Stimulated activated CD4-positive, alpha-beta T cell treated with anti-CD3 and anti-CD28 coated beads, TNF-alpha, amount 100 ng/mL, for 4 hours (primary cell): ENCODE measurements at regions not wholly inside any gene's neighbourhood (a gene's known extent, or its start where the extent isn't known, plus 50 kb on each side); places are given as distances from the start of the nearest gene placed in this dataset.

Source experiments
- DNase-seq, 3 experiments: peaks; one replicate each; pipeline ENCODE4 v3.0.0-alpha.2; 2020; ENCODE audit warnings: low read depth in 3 of 3

GRCh38 chr13:89965252-89965651, 1382.2 kb upstream of the MIR17HG start:
- no peak for DNase-seq

DNA sequence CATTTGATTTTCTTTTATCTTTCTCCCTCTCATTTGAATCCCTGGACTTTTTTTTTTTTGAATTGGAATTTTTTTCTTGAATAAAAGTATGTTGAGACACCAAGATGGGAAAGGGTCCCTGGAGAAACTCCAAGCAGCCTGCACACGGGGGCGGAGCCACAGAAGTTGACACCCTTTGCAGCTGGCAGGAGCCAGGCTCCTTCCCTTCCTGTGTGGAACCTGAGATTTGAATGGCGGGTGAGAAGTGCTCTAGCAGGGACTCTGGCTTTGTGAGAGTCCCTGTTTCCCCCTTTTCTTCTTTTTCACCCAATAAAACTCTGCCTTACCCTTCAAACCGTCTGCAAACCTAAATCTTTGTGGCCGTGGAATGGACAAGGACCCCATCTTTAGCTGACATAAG, 1381.0 kb upstream of the MIR17HG start:
- DNase-seq: no peak

DNA sequence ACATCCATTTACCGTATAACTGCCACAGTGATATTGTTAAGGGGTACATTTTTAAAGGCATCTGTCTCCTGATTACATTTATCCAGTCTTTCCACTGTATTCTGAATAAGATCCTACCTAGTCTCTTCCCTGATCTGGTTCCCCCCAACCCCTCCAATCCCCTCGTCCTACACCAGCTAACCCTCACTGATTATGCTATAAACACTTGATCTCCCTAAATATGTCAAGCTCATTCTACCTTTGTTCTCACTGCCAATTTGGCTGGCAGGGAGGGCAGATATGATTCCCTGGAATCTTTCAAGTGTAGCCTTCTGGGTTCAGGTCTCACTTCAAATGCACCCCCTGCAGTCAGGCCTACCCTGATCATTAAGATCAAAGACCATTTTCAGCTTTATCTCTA, 1379.8 kb upstream of the MIR17HG start:
- DNase-seq: no peak

DNA sequence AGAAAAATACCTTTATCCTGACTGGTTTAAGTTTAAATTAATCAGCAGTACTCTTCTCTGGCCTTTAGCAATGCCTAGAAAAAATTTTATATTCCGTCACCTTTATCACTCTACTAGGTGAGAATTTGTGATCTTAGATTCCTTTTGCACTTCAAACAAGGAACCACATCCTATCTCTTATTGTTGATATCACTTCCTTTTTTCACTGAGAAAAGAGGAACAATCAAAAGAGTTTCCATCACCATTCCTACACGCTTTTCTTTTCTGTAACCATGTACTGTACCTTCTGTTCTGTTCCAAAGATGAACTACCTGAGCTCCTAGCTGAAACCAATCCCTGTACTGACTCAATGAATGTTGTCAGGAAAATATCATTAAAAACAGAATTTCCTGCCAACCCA, 1379.0 kb upstream of the MIR17HG start:
- no peak for DNase-seq

DNA sequence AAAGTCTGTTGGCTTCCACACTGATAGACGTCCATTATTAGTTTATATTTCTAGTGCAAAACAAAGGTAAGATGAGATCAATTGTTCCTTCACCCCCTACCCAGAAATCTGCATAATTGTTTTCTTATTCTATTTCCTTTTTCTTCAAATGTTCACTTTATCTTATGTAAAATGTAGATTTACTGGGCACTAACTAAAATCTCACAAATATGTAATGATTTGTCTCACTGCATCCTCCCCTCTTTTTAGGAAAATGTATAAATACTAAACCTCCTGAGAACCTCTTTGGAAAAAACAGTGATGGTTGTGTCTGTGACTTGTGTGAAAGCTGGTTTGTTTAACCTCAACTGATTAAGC, 1377.2 kb upstream of the MIR17HG start:
- DNase-seq: no peak

DNA sequence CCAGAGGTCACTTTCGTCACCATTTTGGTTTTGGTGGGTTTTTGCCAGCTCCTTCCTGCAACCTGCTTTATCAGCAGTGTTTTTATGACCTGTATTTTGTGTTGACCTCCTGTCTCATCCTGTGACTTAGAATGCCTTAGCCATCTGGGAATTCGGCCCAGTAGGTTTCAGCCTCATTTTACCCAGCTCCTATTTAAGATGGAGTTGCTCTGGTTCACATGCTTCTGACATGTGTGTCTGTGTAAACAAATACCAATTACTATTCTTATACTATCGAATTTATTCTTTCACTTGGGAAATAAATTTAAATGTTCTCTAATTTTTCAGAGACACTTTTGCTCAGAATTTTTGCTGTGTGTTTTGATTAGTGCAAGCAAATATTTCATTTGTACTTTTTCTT, 1370.3 kb upstream of the MIR17HG start:
- no peak for DNase-seq

DNA sequence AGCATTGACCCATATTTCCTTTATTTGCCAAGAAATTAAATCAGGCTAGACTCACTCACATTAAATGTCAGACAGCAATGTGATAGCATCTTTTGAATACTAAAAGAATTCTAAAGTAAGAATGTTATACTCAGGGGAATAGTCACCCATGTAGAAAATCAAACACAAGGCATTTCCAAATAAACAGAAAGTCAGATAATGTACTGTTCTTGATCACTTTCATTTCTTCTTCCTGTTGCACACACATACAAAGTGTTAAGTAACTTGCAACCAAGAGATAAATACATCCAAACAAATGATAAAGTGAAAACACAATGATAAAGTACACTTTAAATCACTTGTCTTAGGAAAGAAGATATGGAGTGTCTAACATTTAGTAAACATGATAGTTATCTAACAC, 1366.6 kb upstream of the MIR17HG start:
- no peak for DNase-seq

GRCh38 chr13:89982407-89983095, 1364.9 kb upstream of the MIR17HG start:
- no peak for DNase-seq

DNA sequence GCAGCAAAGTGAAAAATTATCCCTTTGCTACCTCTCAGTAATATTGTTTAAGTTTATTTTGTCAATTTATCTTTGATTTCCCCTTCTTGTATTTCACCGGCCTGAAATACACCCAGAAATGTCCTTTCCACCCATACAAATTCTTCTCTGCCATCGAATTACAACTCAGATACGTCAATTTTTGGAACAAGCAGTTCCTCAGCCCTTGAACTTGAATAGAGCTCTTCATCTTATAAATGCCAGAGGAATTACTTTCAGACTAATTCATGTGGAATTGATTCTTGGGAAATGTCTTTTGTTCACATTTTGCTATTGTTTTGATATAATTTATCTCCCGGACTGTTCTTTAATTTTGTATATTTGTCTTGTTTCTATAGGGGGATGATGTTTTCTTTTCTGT, 1359.3 kb upstream of the MIR17HG start:
- no peak for DNase-seq

GRCh38 chr13:90003566-90003965, 1343.9 kb upstream of the MIR17HG start:
- no peak for DNase-seq

DNA sequence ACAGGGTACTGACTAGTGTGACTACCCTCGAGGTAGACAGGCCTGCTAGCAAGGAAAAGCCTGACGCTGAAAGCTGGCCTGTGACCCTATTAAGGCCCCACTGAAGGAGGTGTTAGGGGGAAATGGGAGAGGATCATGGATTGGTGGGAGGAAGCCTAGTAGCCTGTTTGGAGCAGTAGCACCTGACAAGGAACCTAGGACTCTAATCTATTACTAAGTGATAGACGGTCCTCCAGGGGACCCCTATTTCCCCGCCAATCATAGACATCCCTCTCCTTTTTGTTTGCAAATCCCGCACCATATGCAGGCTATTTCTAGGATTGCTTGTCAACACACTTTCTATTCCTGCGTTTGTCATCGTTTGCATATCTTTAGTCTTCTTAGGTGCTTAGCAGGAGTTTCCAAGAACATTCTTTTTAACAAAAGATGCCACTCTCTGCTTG, 1338.8 kb upstream of the MIR17HG start:
- DNase-seq: no peak

GRCh38 chr13:90014038-90014437, 1333.4 kb upstream of the MIR17HG start:
- DNase-seq: no peak

- DNase-seq: no peak
Observed at GRCh38 chr13:90015565-90016507, 1331.7 kb upstream of the MIR17HG start.

DNA sequence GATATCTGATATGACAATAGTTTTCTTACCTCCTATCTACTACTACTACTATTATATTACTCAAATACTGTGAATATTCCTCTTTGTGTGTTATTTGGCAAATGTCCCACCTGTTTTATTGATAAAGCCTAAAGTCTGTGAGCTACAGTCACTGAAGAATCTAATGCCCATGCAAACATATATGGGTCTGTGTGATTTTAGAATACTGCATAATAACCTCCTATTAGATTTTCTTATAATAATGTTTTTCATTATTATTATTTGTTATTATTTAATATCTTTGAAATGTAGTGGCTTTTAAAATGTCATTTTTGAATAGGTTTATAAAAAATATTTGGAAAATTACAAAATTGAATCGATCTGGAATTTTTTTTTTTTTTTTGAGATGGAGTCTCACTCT, 1330.8 kb upstream of the MIR17HG start:
- DNase-seq: no peak

GRCh38 chr13:90020536-90021070, 1326.9 kb upstream of the MIR17HG start:
- no peak for DNase-seq

GRCh38 chr13:90027409-90027808, 1320.1 kb upstream of the MIR17HG start:
- no peak for DNase-seq

- DNase-seq: no peak
Observed at GRCh38 chr13:90032313-90032712, 1315.2 kb upstream of the MIR17HG start.

- no peak for DNase-seq
Observed at GRCh38 chr13:90032841-90033493, 1314.5 kb upstream of the MIR17HG start.

DNA sequence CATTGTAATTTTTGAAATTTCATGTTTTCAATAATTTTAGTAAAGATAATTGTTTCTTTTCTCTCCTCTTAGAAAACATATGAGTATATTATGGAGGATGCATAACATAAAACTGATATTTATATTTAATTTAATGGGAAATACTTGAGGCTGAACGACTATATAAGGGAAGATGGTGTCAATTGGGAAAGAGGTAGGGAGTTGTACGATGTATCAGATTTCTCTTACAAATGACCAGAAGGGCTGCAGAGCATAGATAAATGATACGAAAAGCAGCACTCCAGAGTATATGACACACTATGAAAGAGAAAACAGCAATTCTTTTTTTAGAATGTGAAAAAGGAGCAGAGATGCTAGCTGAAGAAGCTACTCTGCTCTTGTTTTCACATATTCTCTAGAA, 1308.0 kb upstream of the MIR17HG start:
- DNase-seq: no peak

DNA sequence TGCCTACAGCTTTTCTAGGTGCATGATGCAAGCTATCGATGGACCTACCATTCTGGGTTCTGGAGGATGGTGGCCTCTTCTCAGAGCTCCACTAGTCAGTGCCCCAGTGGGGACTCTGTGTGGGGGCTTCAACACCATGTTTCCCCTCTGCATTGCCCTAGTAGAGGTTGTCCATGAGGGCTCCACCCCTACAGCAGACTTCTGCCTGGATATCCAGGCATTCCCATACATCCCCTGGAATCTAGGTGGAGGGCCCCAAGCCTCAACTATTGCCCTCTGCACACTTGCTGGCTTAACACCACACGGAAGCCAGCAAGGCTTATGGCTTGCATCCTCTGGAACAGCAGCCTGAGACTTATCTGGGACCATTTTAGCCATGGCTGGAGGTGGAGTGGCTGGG, 1299.9 kb upstream of the MIR17HG start:
- DNase-seq: no peak

DNA sequence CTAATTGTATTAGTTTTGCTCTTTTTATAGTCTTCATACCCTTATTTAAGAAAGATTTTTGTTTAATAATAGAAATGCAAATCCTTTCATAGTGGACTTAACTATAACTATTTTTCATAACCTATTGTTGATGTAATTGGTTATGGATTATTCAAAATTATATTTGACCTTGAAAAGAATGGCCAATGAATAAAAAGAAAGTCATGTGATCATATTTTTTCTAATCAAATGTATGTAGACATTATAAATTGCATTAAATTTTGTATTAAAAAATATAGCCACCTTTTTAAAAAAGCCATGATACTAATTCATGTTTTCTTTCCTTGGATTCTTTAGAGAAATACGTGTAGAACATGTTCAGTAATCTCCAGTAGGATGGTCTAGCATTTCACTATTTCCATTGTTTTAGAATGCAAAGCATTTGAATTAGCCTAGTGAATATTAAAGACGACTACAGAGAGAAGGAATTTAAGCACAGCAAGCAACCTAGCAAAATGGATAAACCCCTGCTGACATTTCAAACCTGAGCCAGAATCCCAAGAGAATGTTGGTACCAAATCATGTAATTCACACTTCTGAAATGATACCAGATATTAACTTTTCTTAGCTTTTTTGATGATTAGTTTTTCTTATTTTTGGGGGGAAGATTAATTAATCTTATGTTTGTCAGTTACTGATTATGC, 1297.4 kb upstream of the MIR17HG start:
- no peak for DNase-seq

DNA sequence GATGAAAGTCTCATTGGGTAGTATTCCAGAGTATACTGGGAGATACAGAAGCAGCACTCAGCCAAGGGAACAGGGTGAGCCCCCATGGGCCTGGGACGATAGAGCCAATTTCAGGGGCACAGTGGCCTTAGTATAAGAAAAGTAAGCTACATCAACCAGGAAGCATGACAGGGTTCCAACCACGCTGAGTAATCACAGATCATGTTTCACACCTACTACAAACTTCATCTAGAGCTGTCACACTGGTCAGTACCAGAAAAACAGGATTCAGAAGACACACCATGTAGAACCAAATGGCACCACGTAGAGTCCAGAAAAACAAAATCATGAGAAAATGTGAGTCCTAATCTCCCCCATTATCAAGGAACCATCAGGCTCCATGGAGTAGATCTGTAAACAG, 1292.4 kb upstream of the MIR17HG start:
- DNase-seq: no peak
